PC-3 (cell line): ENCODE measurements at regions not wholly inside any gene's neighbourhood (a gene's known extent, or its start where the extent isn't known, plus 50 kb on each side); places are given as distances from the start of the nearest gene placed in this dataset.
"Not testable (repeated sequence)": the region's sequence is repeated elsewhere in the genome, so short reads cannot be mapped to it uniquely, and the experiment has no call there.

Source experiments
- EZH2 ChIP-seq: fragments of 300-600 bp; sonication (generic); IDR thresholded peaks from one replicate; pipeline ENCODE4 v1.6.1; 2017; ENCODE audit warnings: antibody characterized with exemption, mild to moderate bottlenecking, low read length; ENCODE audit not compliant: unreplicated experiment
- EZH2phosphoT487 ChIP-seq: fragments of 300-600 bp; sonication (generic); IDR thresholded peaks from 2 replicates; pipeline ENCODE4 v1.6.1; 2018; ENCODE audit warnings: mild to moderate bottlenecking, antibody characterized with exemption, low read length, borderline replicate concordance
- TF ChIP-seq, protein P1 (sequence below): fragments of 300-600 bp; sonication (generic); conservative IDR thresholded peaks from 2 replicates; pipeline ENCODE4 v1.5.1; 2017; ENCODE audit warnings: antibody characterized with exemption, low read depth, mild to moderate bottlenecking, low read length

- not testable (repeated sequence) for TF ChIP-seq EZH2phosphoT487, EZH2
- TF ChIP-seq, protein P1, sequence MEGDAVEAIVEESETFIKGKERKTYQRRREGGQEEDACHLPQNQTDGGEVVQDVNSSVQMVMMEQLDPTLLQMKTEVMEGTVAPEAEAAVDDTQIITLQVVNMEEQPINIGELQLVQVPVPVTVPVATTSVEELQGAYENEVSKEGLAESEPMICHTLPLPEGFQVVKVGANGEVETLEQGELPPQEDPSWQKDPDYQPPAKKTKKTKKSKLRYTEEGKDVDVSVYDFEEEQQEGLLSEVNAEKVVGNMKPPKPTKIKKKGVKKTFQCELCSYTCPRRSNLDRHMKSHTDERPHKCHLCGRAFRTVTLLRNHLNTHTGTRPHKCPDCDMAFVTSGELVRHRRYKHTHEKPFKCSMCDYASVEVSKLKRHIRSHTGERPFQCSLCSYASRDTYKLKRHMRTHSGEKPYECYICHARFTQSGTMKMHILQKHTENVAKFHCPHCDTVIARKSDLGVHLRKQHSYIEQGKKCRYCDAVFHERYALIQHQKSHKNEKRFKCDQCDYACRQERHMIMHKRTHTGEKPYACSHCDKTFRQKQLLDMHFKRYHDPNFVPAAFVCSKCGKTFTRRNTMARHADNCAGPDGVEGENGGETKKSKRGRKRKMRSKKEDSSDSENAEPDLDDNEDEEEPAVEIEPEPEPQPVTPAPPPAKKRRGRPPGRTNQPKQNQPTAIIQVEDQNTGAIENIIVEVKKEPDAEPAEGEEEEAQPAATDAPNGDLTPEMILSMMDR, result not testable (repeated sequence)
Measured at GRCh38 chr4:118566003-118566513, 119.1 kb upstream of the METTL14 start.
